Ishikawa (cell line): ENCODE measurements at regions not wholly inside any gene's neighbourhood (a gene's known extent, or its start where the extent isn't known, plus 50 kb on each side); places are given as distances from the start of the nearest gene placed in this dataset.

Experiments
- CEBPB ChIP-seq: IDR thresholded peaks from 2 replicates; pipeline ENCODE4 v1.6.1; 2012
- EP300 ChIP-seq: IDR thresholded peaks from 2 replicates; pipeline ENCODE4 v1.6.1; 2012; ENCODE audit warnings: borderline replicate concordance
- FOXM1 ChIP-seq: IDR thresholded peaks from 2 replicates; pipeline ENCODE4 v1.6.1; 2012; ENCODE audit warnings: low read depth, borderline replicate concordance
- MAX ChIP-seq: IDR thresholded peaks from 2 replicates; pipeline ENCODE4 v1.6.1; 2012
- NFIC ChIP-seq: IDR thresholded peaks from 2 replicates; pipeline ENCODE4 v1.6.1; 2012
- RAD21 ChIP-seq: IDR thresholded peaks from 2 replicates; pipeline ENCODE4 v1.6.1; 2012; ENCODE audit warnings: low read depth
- REST ChIP-seq: IDR thresholded peaks from 2 replicates; pipeline ENCODE4 v1.6.1; 2012; ENCODE audit warnings: low read depth, mild to moderate bottlenecking
- TCF12 ChIP-seq: IDR thresholded peaks from 2 replicates; pipeline ENCODE4 v1.6.1; 2012; ENCODE audit warnings: low read depth
- USF1 ChIP-seq: IDR thresholded peaks from 2 replicates; pipeline ENCODE4 v1.6.1; 2012

- no peak for TF ChIP-seq NFIC
- no peak for TF ChIP-seq EP300
- TF ChIP-seq REST = no peak
- TF ChIP-seq CEBPB = no peak
- TF ChIP-seq FOXM1 = no peak
- no peak for TF ChIP-seq USF1
- no peak for TF ChIP-seq TCF12
- no peak for TF ChIP-seq RAD21
- no peak for TF ChIP-seq MAX
Measured at GRCh38 chr9:91162311-91162710, 199.4 kb downstream of the AUH start.
